MM.1S (cell line): ENCODE measurements at regions not wholly inside any gene's neighbourhood (a gene's known extent, or its start where the extent isn't known, plus 50 kb on each side); places are given as distances from the start of the nearest gene placed in this dataset.

Experiments
- DNase-seq: peaks from one replicate; pipeline ENCODE4 v3.0.0-alpha.2; 2015
- H2AFZ ChIP-seq: fragments of 300-600 bp; sonication (generic); 2 replicates; pipeline ENCODE4 v1.6.0; 2016; ENCODE audit warnings: antibody characterized with exemption, low read length
- H3F3A ChIP-seq: fragments of 300-600 bp; sonication (generic); 2 replicates; pipeline ENCODE4 v1.6.1; 2016; ENCODE audit warnings: mild to moderate bottlenecking, antibody characterized with exemption, low read length, moderate library complexity, mixed read lengths; ENCODE audit not compliant: insufficient read depth
- H3K27ac ChIP-seq: fragments of 300-600 bp; sonication (generic); 2 replicates; pipeline ENCODE4 v1.5.1; 2016; ENCODE audit warnings: mild to moderate bottlenecking, low read length
- H3K27me3 ChIP-seq: fragments of 300-600 bp; sonication (generic); replicated peaks from 2 replicates; pipeline ENCODE4 v1.6.0; 2016; ENCODE audit warnings: low read length; ENCODE audit not compliant: insufficient read depth
- H3K36me3 ChIP-seq: fragments of 300-600 bp; sonication (generic); replicated peaks from 2 replicates; pipeline ENCODE4 v1.6.1; 2016; ENCODE audit warnings: mild to moderate bottlenecking, low read length, mixed read lengths; ENCODE audit not compliant: insufficient read depth
- H3K4me1 ChIP-seq: fragments of 300-600 bp; sonication (generic); 2 replicates; pipeline ENCODE4 v1.6.1; 2016; ENCODE audit warnings: low read length, mixed read lengths
- H3K4me2 ChIP-seq: fragments of 300-600 bp; sonication (generic); 2 replicates; pipeline ENCODE4 v1.6.0; 2016; ENCODE audit warnings: low read depth, low read length
- H3K4me3 ChIP-seq: fragments of 300-600 bp; sonication (generic); 2 replicates; pipeline ENCODE4 v1.5.1; 2016; ENCODE audit warnings: low read length, mixed read lengths
- H3K79me2 ChIP-seq: fragments of 300-600 bp; sonication (generic); 2 replicates; pipeline ENCODE4 v1.6.1; 2016; ENCODE audit warnings: mixed run types, low read length, mixed read lengths
- H3K9ac ChIP-seq: fragments of 300-600 bp; sonication (generic); 2 replicates; pipeline ENCODE4 v1.6.1; 2016; ENCODE audit warnings: low read length, mixed read lengths
- H3K9me2 ChIP-seq: fragments of 300-600 bp; sonication (generic); replicated peaks from 2 replicates; pipeline ENCODE4 v1.6.1; 2016; ENCODE audit warnings: mild to moderate bottlenecking, low read length, mixed read lengths; ENCODE audit not compliant: insufficient read depth
- H3K9me3 ChIP-seq: fragments of 300-600 bp; sonication (generic); replicated peaks from 2 replicates; pipeline ENCODE4 v1.6.1; 2016; ENCODE audit warnings: mild to moderate bottlenecking, low read length, mixed read lengths; ENCODE audit not compliant: insufficient read depth
- H4K20me1 ChIP-seq: fragments of 300-600 bp; sonication (generic); 2 replicates; pipeline ENCODE4 v1.6.1; 2016; ENCODE audit warnings: mild to moderate bottlenecking, low read length, moderate library complexity, mixed read lengths; ENCODE audit not compliant: insufficient read depth
- CTCF ChIP-seq: fragments of 300-600 bp; sonication (generic); IDR thresholded peaks from 2 replicates; pipeline ENCODE4 v1.5.1; 2016; ENCODE audit warnings: antibody characterized with exemption, low read length, mixed read lengths
- EZH2 ChIP-seq: fragments of 300-600 bp; sonication (generic); optimal IDR thresholded peaks from 2 replicates; pipeline ENCODE3; 2017; ENCODE audit warnings: low read depth, mild to moderate bottlenecking, antibody characterized with exemption, low read length, mixed read lengths
- EZH2phosphoT487 ChIP-seq: fragments of 300-600 bp; sonication (generic); IDR thresholded peaks from 2 replicates; pipeline ENCODE4 v1.6.1; 2018; ENCODE audit warnings: antibody characterized with exemption, low read length

- Histone ChIP-seq H3K79me2 (no peaks in the 10 kb centered on the region), H3K9me3 (no peaks in the 10 kb centered on the region), H4K20me1 (no peaks in the 10 kb centered on the region), H3K9me2 (no peaks in the 10 kb centered on the region), H3K4me2 (no peak overlapping the region), H3K27me3 (no peaks in the 10 kb centered on the region), H3K36me3 (no peaks in the 10 kb centered on the region), H3K4me1 (peaks cover 9% of the 10 kb centered on the region), H3K27ac (no peak overlapping the region), H3K4me3 (no peak overlapping the region), H3K9ac (no peak overlapping the region), H3F3A (0 out of 2 replicates have a peak, but pooled peaks cover 4% of the 10 kb centered on the region), H2AFZ (no peak overlapping the region)
- DNase-seq = no peak
- no peak for TF ChIP-seq EZH2
- TF ChIP-seq EZH2phosphoT487 = no peak
- no peak for TF ChIP-seq CTCF
Measured at GRCh38 chr13:50521831-50522149, 321.7 kb downstream of the DLEU7 start.

GRCh38 chr13:50522506-50522905 lies 321.0 kb downstream of the DLEU7 start:
- Histone ChIP-seq H3F3A (peaks cover 4% of the 10 kb centered on the region; the same call in 1 of the 2 replicates), H3K27ac (no peak overlapping the region), H3K79me2 (no peaks in the 10 kb centered on the region), H3K36me3 (no peaks in the 10 kb centered on the region), H2AFZ (no peak overlapping the region), H3K27me3 (no peaks in the 10 kb centered on the region), H4K20me1 (no peaks in the 10 kb centered on the region), H3K9ac (no peak overlapping the region), H3K4me3 (no peak overlapping the region), H3K9me3 (no peaks in the 10 kb centered on the region), H3K9me2 (no peaks in the 10 kb centered on the region), H3K4me2 (no peak overlapping the region), H3K4me1 (peaks cover 14% of the 10 kb centered on the region)
- TF ChIP-seq CTCF (no peak), EZH2 (no peak), EZH2phosphoT487 (no peak)
- DNase-seq = no peak

GRCh38 chr13:50523307-50523706 lies 320.2 kb downstream of the DLEU7 start:
- Histone ChIP-seq H3K9ac (no peak overlapping the region), H3K4me1 (peaks cover 22% of the 10 kb centered on the region), H3K36me3 (no peaks in the 10 kb centered on the region), H3K4me2 (no peak overlapping the region), H3K27ac (no peak overlapping the region), H3K9me2 (no peaks in the 10 kb centered on the region), H3K9me3 (no peaks in the 10 kb centered on the region), H3K4me3 (no peak overlapping the region), H3K79me2 (no peaks in the 10 kb centered on the region), H2AFZ (no peak overlapping the region), H3K27me3 (no peaks in the 10 kb centered on the region), H4K20me1 (no peaks in the 10 kb centered on the region), H3F3A (peaks cover 4% of the 10 kb centered on the region; the same call in 1 of the 2 replicates)
- DNase-seq = no peak
- no peak for TF ChIP-seq CTCF
- TF ChIP-seq EZH2 = no peak
